ENCODE measurements at regions not wholly inside any gene's neighbourhood (a gene's known extent, or its start where the extent isn't known, plus 50 kb on each side); places are given as distances from the start of the nearest gene placed in this dataset.

- no peaks in the 10 kb centered on the region for H3K4me1 ChIP-seq (ENCODE audit: control insufficient read depth in 2 of 3, insufficient read depth in 2 of 3, low read depth in 1 of 3, low read length in 3 of 3)
- intact Hi-C loops (cut with DNase I) = no loop called here
- DNase-seq (no peak), FAIRE-seq (no peak)
- no peak overlapping the region for H3K9ac ChIP-seq (ENCODE audit: low read length in 3 of 3)
- no peaks in the 10 kb centered on the region for H3K27me3 ChIP-seq (ENCODE audit: control insufficient read depth, insufficient read depth, low read length)
- TF ChIP-seq CTCF (IDR thresholded peaks at IDR 0.05; ENCODE audit: borderline replicate concordance, extremely low read depth, insufficient read depth) = no peak
- no peak overlapping the region for H3K27ac ChIP-seq (ENCODE audit: low read depth in 2 of 2, low read length in 2 of 2)
- no peaks in the 10 kb centered on the region for H3K36me3 ChIP-seq (ENCODE audit: control insufficient read depth in 2 of 3, insufficient read depth in 3 of 3, low read length in 3 of 3)
- no peaks in the 10 kb centered on the region for H3K9me3 ChIP-seq (ENCODE audit: control insufficient read depth in 2 of 3, insufficient read depth in 1 of 3, low read length in 3 of 3)
- no peak overlapping the region for H3K4me3 ChIP-seq (ENCODE audit: low read length in 3 of 3)
These were observed 131.1 kb upstream of the INPP4B start for GRCh38 chr4:142977182-142977581.

DNA sequence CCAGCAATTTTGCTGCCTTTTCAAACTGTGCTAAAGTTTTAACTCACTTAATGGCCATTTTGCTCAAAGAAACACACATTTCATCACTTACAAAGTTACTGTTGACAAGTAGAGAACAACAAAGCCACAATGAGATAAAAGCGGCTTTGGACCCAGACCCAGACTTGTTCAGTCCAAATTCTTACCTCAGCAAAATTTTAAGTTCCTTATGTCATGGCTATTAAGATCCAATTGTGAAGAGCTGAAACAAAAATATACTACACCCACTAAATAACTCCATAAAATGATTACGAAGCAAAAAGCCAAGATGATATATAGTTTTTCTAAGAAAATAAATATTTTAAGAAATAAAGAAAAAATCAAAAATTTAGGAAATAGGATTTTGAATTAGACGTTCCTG, 137.0 kb upstream of the INPP4B start:
- TF ChIP-seq CTCF (IDR thresholded peaks at IDR 0.05; ENCODE audit: borderline replicate concordance, extremely low read depth, insufficient read depth) = no peak
- FAIRE-seq = no peak
- intact Hi-C loops (cut with DNase I) = no loop called here

GRCh38 chr4:142983589-142983988, 137.5 kb upstream of the INPP4B start:
- DNase-seq (peak in 2 of 5 donors; percentile 37 to 38), FAIRE-seq (no peak)
- no peaks in the 10 kb centered on the region for H3K4me1 ChIP-seq (ENCODE audit: control insufficient read depth in 2 of 3, insufficient read depth in 2 of 3, low read depth in 1 of 3, low read length in 3 of 3)
- TF ChIP-seq CTCF (IDR thresholded peaks at IDR 0.05; ENCODE audit: borderline replicate concordance, extremely low read depth, insufficient read depth) = no peak
- intact Hi-C loops (cut with DNase I) = no loop called here
- H3K27ac ChIP-seq (ENCODE audit: low read depth in 2 of 2, low read length in 2 of 2) = no peak overlapping the region
- no peaks in the 10 kb centered on the region for H3K36me3 ChIP-seq (ENCODE audit: control insufficient read depth in 2 of 3, insufficient read depth in 3 of 3, low read length in 3 of 3)
- H3K9ac ChIP-seq (ENCODE audit: low read length in 3 of 3) = no peak overlapping the region
- no peaks in the 10 kb centered on the region for H3K27me3 ChIP-seq (ENCODE audit: control insufficient read depth, insufficient read depth, low read length)
- H3K9me3 ChIP-seq (ENCODE audit: control insufficient read depth in 2 of 3, insufficient read depth in 1 of 3, low read length in 3 of 3) = peaks cover 0 to 3% (median 0%) of the 10 kb centered on the region in 3 donors
- no peak overlapping the region for H3K4me3 ChIP-seq (ENCODE audit: low read length in 3 of 3)

More for the DNA sequence above, 137.0 kb upstream of the INPP4B start:
- Histone ChIP-seq H3K4me3 (ENCODE audit: low read length in 3 of 3) (no peak overlapping the region), H3K36me3 (ENCODE audit: control insufficient read depth in 2 of 3, insufficient read depth in 3 of 3, low read length in 3 of 3) (no peaks in the 10 kb centered on the region), H3K4me1 (ENCODE audit: control insufficient read depth in 2 of 3, insufficient read depth in 2 of 3, low read depth in 1 of 3, low read length in 3 of 3) (no peaks in the 10 kb centered on the region), H3K27me3 (ENCODE audit: control insufficient read depth, insufficient read depth, low read length) (no peaks in the 10 kb centered on the region), H3K9ac (ENCODE audit: low read length in 3 of 3) (no peak overlapping the region), H3K27ac (ENCODE audit: low read depth in 2 of 2, low read length in 2 of 2) (no peak overlapping the region), H3K9me3 (ENCODE audit: control insufficient read depth in 2 of 3, insufficient read depth in 1 of 3, low read length in 3 of 3) (peaks cover 0 to 3% (median 0%) of the 10 kb centered on the region in 3 donors)
- no peak for DNase-seq

Measured in kidney (tissue), 13 donors.